Uterus (tissue), 2 donors: ENCODE measurements at regions not wholly inside any gene's neighbourhood (a gene's known extent, or its start where the extent isn't known, plus 50 kb on each side); places are given as distances from the start of the nearest gene placed in this dataset.

Experiments used
- CTCF ChIP-seq, 4 experiments: fragments of 200-600 bp in 2 of 4; fragments of 450-650 bp in 2 of 4; sonication (generic) in 2 of 4; IDR thresholded peaks; one replicate each; pipeline ENCODE4 v1.5.1; 2016 to 2019; ENCODE audit warnings: antibody characterized with exemption in 4 of 4, mild to moderate bottlenecking in 2 of 4, moderate library complexity in 1 of 4
- POLR2A ChIP-seq, 2 donors: fragments of 450-650 bp; IDR thresholded peaks; one replicate each; pipeline ENCODE4 v1.6.1; 2016; ENCODE audit warnings: antibody characterized with exemption in 2 of 2, mild to moderate bottlenecking in 1 of 2, moderate library complexity in 1 of 2

- TF ChIP-seq CTCF (IDR thresholded peaks at IDR 0.05) = no peak
- TF ChIP-seq POLR2A (IDR thresholded peaks at IDR 0.05) = no peak
These were observed 302.6 kb upstream of the MC4R start for GRCh38 chr18:60675126-60675525.
